ENCODE measurements at regions not wholly inside any gene's neighbourhood (a gene's known extent, or its start where the extent isn't known, plus 50 kb on each side); places are given as distances from the start of the nearest gene placed in this dataset.

DNA sequence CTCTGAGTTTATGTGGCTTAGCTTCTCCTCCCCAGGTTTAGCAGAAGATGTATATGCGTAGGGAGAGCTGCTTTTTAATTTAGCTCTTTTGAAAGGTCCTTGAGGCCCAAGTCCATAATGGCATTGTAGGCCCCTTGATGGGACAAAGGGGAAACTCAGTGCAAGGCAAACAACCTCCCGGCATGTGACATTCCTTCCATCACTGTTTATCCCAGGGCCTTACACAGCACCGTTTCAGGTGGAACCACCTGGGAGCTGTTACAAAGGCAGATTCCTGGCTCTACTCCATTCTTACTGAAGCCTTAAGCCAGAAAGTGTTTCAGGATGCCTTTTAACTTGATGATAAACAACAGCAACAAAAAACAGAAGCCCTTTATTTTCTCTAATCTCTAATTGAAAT lies 555.4 kb downstream of the SLC4A3 start:
- Mint-ChIP-seq H3K4me1 (no peaks in the 10 kb centered on the region), H3K9me3 (peaks cover 2% of the 10 kb centered on the region), H3K36me3 (ENCODE audit: low read depth) (no peaks in the 10 kb centered on the region), H3K27ac (ENCODE audit: unreplicated experiment) (no peak overlapping the region), H3K4me3 (no peak overlapping the region), H3K27me3 (ENCODE audit: low read depth) (no peaks in the 10 kb centered on the region)
- no peak for TF ChIP-seq CTCF (conservative IDR thresholded peaks at IDR 0.05)
- no peak for DNase-seq (ENCODE audit: low read depth, low spot score)

- H3K4me1 Mint-ChIP-seq, result no peaks in the 10 kb centered on the region
- peaks cover 4% of the 10 kb centered on the region for H3K27me3 Mint-ChIP-seq (ENCODE audit: low read depth)
- H3K4me3 Mint-ChIP-seq, result no peak overlapping the region
- TF ChIP-seq CTCF (conservative IDR thresholded peaks at IDR 0.05), result no peak
- peaks cover 4% of the 10 kb centered on the region for H3K36me3 Mint-ChIP-seq (ENCODE audit: low read depth)
- H3K9me3 Mint-ChIP-seq, result peaks cover 7% of the 10 kb centered on the region
- DNase-seq (ENCODE audit: low read depth, low spot score), result no peak
- no peak overlapping the region for H3K27ac Mint-ChIP-seq (ENCODE audit: unreplicated experiment)
Observed at GRCh38 chr2:220185766-220186305, 558.4 kb downstream of the SLC4A3 start.

DNA sequence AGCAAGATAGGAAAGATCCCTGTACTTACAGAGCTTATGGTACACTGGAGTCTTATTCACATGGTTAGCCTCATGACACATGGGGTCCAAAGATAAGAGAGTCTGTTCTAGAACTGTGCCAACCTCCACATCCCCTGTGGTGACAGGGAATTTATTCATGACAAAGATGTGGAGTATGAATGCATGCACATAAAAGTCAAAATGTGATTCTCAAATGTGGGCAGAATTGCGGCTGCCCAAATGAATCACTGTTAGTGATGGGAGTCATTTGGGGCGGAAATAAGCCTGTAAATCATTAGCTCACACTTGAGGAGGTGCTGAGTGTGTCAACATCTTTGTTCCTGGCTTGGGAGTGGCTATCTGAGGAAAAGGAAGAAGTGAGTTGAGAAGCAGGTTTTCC lies 560.6 kb downstream of the SLC4A3 start:
- no peaks in the 10 kb centered on the region for H3K4me1 Mint-ChIP-seq
- no peak overlapping the region for H3K4me3 Mint-ChIP-seq
- no peak for DNase-seq (ENCODE audit: low read depth, low spot score)
- H3K9me3 Mint-ChIP-seq, result peaks cover 9% of the 10 kb centered on the region
- no peak for TF ChIP-seq CTCF (conservative IDR thresholded peaks at IDR 0.05)
- no peak overlapping the region for H3K27ac Mint-ChIP-seq (ENCODE audit: unreplicated experiment)
- peaks cover 5% of the 10 kb centered on the region for H3K36me3 Mint-ChIP-seq (ENCODE audit: low read depth)
- peaks cover 4% of the 10 kb centered on the region for H3K27me3 Mint-ChIP-seq (ENCODE audit: low read depth)

DNA sequence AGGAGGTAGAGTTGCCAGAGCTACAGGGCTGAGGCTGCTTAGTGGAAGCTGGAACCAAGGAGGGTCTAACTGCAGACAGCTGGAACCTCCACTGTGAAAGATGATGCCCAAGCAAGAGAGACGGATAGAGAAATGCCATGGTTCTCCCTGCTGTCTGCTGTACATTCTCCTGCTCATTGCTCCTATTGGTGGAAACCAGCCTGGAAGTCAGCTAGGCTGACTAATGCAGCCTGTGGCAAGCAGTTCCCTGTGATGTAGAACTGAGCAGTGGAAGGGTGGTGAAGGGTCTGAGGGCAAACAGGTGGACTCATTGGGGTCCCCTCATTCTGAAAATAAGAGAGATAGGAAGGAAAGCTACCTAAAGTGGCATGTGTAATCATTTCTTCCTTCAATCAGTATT lies 563.6 kb downstream of the SLC4A3 start:
- H3K36me3 Mint-ChIP-seq (ENCODE audit: low read depth), result peaks cover 5% of the 10 kb centered on the region
- H3K9me3 Mint-ChIP-seq, result peaks cover 14% of the 10 kb centered on the region
- H3K4me3 Mint-ChIP-seq, result no peak overlapping the region
- H3K27me3 Mint-ChIP-seq (ENCODE audit: low read depth), result peaks cover 4% of the 10 kb centered on the region
- DNase-seq (ENCODE audit: low read depth, low spot score), result no peak
- H3K27ac Mint-ChIP-seq (ENCODE audit: unreplicated experiment), result no peak overlapping the region
- H3K4me1 Mint-ChIP-seq, result no peaks in the 10 kb centered on the region
- no peak for TF ChIP-seq CTCF (conservative IDR thresholded peaks at IDR 0.05)

DNA sequence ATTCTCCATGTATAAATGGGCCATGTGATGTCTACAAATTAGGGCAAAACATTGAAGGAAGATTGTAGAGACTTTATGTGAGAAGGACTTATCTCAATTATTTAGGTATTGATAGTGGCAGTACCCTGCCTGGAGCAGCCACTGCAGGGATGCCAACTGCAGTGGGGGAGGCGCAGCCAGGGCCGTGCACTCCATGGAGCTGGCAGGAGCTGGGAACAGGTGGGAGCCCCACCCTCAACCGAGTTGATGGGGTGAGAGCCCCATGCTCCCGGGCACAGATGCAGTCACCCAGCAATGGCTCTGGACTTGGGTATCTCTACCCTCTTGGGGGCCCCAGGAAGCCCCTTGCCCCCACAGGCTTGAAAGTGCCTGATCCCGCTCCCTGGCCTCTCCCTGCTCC lies 564.3 kb downstream of the SLC4A3 start:
- Mint-ChIP-seq H3K9me3 (peaks cover 14% of the 10 kb centered on the region), H3K4me3 (no peak overlapping the region), H3K36me3 (ENCODE audit: low read depth) (peaks cover 5% of the 10 kb centered on the region), H3K4me1 (no peaks in the 10 kb centered on the region), H3K27ac (ENCODE audit: unreplicated experiment) (no peak overlapping the region), H3K27me3 (ENCODE audit: low read depth) (peaks cover 4% of the 10 kb centered on the region)
- no peak for TF ChIP-seq CTCF (conservative IDR thresholded peaks at IDR 0.05)
- no peak for DNase-seq (ENCODE audit: low read depth, low spot score)
